A673 (cell line): ENCODE measurements at regions not wholly inside any gene's neighbourhood (a gene's known extent, or its start where the extent isn't known, plus 50 kb on each side); places are given as distances from the start of the nearest gene placed in this dataset.
"Not testable (repeated sequence)": the region's sequence is repeated elsewhere in the genome, so short reads cannot be mapped to it uniquely, and the experiment has no call there.

Source experiments
- BruUV-seq: library from RNA; stranded (reverse); fragments of 400-500 nt; replicated peaks from 2 replicates; lab custom pipeline; 2021; lab: Mats Ljungman, UMichigan
- CTCF ChIA-PET: fragments of 300-600 bp; sonication (Branson Sonifier 250); formaldehyde crosslinking; loops from one replicate; lab custom pipeline; 2022; ENCODE audit warnings: antibody characterized with exemption; lab: Charles Lee
- POLR2A ChIA-PET: fragments of 300-600 bp; sonication (Branson Sonifier 250); formaldehyde crosslinking; loops from one replicate; lab custom pipeline; 2022; ENCODE audit warnings: antibody characterized with exemption; ENCODE audit not compliant: low non-redundant PET; lab: Charles Lee
- DNase-seq: peaks from one replicate; pipeline ENCODE4 v3.0.0-alpha.2; 2015; ENCODE audit warnings: low spot score
- H3K27ac ChIP-seq: fragments of 200-600 bp; sonication (generic); 2 replicates; pipeline ENCODE4 v1.5.1; 2016; ENCODE audit warnings: mixed run types, low read depth, mild to moderate bottlenecking, mixed read lengths, antibody characterized with exemption, low read length; ENCODE audit not compliant: poor library complexity, severe bottlenecking
- H3K27me3 ChIP-seq: fragments of 200-600 bp; sonication (generic); replicated peaks from 2 replicates; pipeline ENCODE4 v1.6.1; 2017; ENCODE audit warnings: mixed run types, low read depth, mild to moderate bottlenecking, mixed read lengths, antibody characterized with exemption, low read length; ENCODE audit not compliant: insufficient read depth, poor library complexity
- H3K36me3 ChIP-seq: fragments of 200-600 bp; sonication (generic); 2 replicates; pipeline ENCODE4 v1.6.1; 2016; ENCODE audit warnings: mixed run types, mild to moderate bottlenecking, mixed read lengths, antibody characterized with exemption, low read length; ENCODE audit not compliant: insufficient read depth, poor library complexity, severe bottlenecking
- H3K4me1 ChIP-seq: fragments of 200-600 bp; sonication (generic); 2 replicates; pipeline ENCODE4 v1.6.1; 2017; ENCODE audit warnings: mixed run types, mild to moderate bottlenecking, mixed read lengths, antibody characterized with exemption, low read length; ENCODE audit not compliant: insufficient read depth, poor library complexity, severe bottlenecking
- H3K4me3 ChIP-seq: fragments of 200-600 bp; sonication (generic); 2 replicates; pipeline ENCODE4 v1.5.1; 2016; ENCODE audit warnings: low read depth, mixed run types, mild to moderate bottlenecking, mixed read lengths, low read length; ENCODE audit not compliant: poor library complexity, severe bottlenecking
- H3K9me3 ChIP-seq: fragments of 200-600 bp; sonication (generic); 2 replicates; pipeline ENCODE4 v1.6.1; 2016; ENCODE audit warnings: mixed run types, low read depth, mild to moderate bottlenecking, mixed read lengths, antibody characterized with exemption, low read length; ENCODE audit not compliant: poor library complexity, severe bottlenecking
- CTCF ChIP-seq: fragments of 300-800, 200-600 bp; sonication (generic); conservative IDR thresholded peaks from 2 replicates; pipeline ENCODE4 v1.5.1; 2017; ENCODE audit warnings: low read depth, mild to moderate bottlenecking, antibody characterized with exemption, low read length, moderate library complexity, mixed read lengths
- EZH2 ChIP-seq: fragments of 200-600 bp; sonication (generic); IDR thresholded peaks from 2 replicates; pipeline ENCODE4 v1.6.1; 2017; ENCODE audit warnings: borderline replicate concordance, low read depth, mild to moderate bottlenecking, mixed read lengths, antibody characterized with exemption, low read length; ENCODE audit not compliant: poor library complexity, severe bottlenecking
- intact Hi-C: fragments of 100-400 bp; cut with micrococcal nuclease; formaldehyde crosslinking; loops from one replicate; pipeline ENCODE4 v1.10.0; 2022; ENCODE audit not compliant: unreplicated experiment

GRCh38 chr15:91369823-91370222 lies 269.8 kb downstream of the SV2B start:
- BruUV-seq = no TSS peak
- no peak for DNase-seq
- no peak overlapping the region for H3K27ac ChIP-seq
- no peaks in the 10 kb centered on the region for H3K36me3 ChIP-seq
- no peaks in the 10 kb centered on the region for H3K9me3 ChIP-seq
- POLR2A ChIA-PET = no interaction called here
- no peaks in the 10 kb centered on the region for H3K4me1 ChIP-seq
- CTCF ChIA-PET = no interaction called here
- H3K4me3 ChIP-seq = no peak overlapping the region
- TF ChIP-seq EZH2 = no peak
- no peak for TF ChIP-seq CTCF
- intact Hi-C loops = no loop called here
- H3K27me3 ChIP-seq = peaks cover 2% of the 10 kb centered on the region

- H3K4me1 ChIP-seq, H3K27me3 ChIP-seq, H3K4me3 ChIP-seq, H3K27ac ChIP-seq, DNase-seq, H3K36me3 ChIP-seq, H3K9me3 ChIP-seq, intact Hi-C loops, BruUV-seq, POLR2A ChIA-PET, CTCF ChIA-PET: not testable (repeated sequence)
Measured at GRCh38 chr15:91371345-91371744, 271.3 kb downstream of the SV2B start.

GRCh38 chr15:91374336-91374735 lies 274.3 kb downstream of the SV2B start:
- CTCF ChIA-PET = no interaction called here
- no peaks in the 10 kb centered on the region for H3K4me1 ChIP-seq
- H3K4me3 ChIP-seq = no peak overlapping the region
- H3K27me3 ChIP-seq = peaks cover 10% of the 10 kb centered on the region
- BruUV-seq = no TSS peak
- TF ChIP-seq EZH2 = no peak
- no peak overlapping the region for H3K27ac ChIP-seq
- no peak for DNase-seq
- POLR2A ChIA-PET = no interaction called here
- H3K9me3 ChIP-seq = no peaks in the 10 kb centered on the region
- no peaks in the 10 kb centered on the region for H3K36me3 ChIP-seq
- intact Hi-C loops = no loop called here

GRCh38 chr15:91376038-91376437 lies 276.0 kb downstream of the SV2B start:
- intact Hi-C loops = no loop called here
- no peak overlapping the region for H3K4me3 ChIP-seq
- CTCF ChIA-PET = no interaction called here
- BruUV-seq = no TSS peak
- H3K27ac ChIP-seq = no peak overlapping the region
- DNase-seq = no peak
- no peak for TF ChIP-seq CTCF
- TF ChIP-seq EZH2 = no peak
- H3K9me3 ChIP-seq = no peaks in the 10 kb centered on the region
- H3K36me3 ChIP-seq = no peaks in the 10 kb centered on the region
- POLR2A ChIA-PET = no interaction called here
- H3K27me3 ChIP-seq = peaks cover 10% of the 10 kb centered on the region
- no peaks in the 10 kb centered on the region for H3K4me1 ChIP-seq
